ENCODE measurements at regions not wholly inside any gene's neighbourhood (a gene's known extent, or its start where the extent isn't known, plus 50 kb on each side); places are given as distances from the start of the nearest gene placed in this dataset.

- ChIA-PET CTCF (no interaction called here), POLR2A (interaction anchor here (0.9 kb wide), 1 partner anchor 459 kb away, joined by 3 read pairs; the partner anchor contains the start of gene FOCAD)
- no peak overlapping the region for H3K27ac Mint-ChIP-seq
- intact Hi-C loops (cut with DNase I, micrococcal nuclease), result no loop called here
- no peaks in the 10 kb centered on the region for H3K36me3 ChIP-seq (ENCODE audit: insufficient read depth, low read length)
- H3K4me3 ChIP-seq (ENCODE audit: low read length), result no peak overlapping the region
- no peak overlapping the region for H3K4me3 Mint-ChIP-seq
- TF ChIP-seq CTCF (IDR thresholded peaks at IDR 0.05), result no peak
- no peaks in the 10 kb centered on the region for H3K27me3 ChIP-seq (ENCODE audit: control insufficient read depth in 1 of 2, insufficient read depth in 2 of 2, low read length in 2 of 2)
- H3K36me3 Mint-ChIP-seq (ENCODE audit: low read depth), result no peaks in the 10 kb centered on the region
- no peak overlapping the region for H3K27ac ChIP-seq (ENCODE audit: low read depth in 1 of 2, low read length in 2 of 2)
- ATAC-seq (ENCODE audit: poor library complexity) (no peak), DNase-seq (no peak)
- H3K4me1 Mint-ChIP-seq (ENCODE audit: low read depth), result peaks cover 19% of the 10 kb centered on the region
- H3K9me3 Mint-ChIP-seq, result no peaks in the 10 kb centered on the region
- no peaks in the 10 kb centered on the region for H3K27me3 Mint-ChIP-seq
- peaks cover 3% of the 10 kb centered on the region for H3K4me1 ChIP-seq (ENCODE audit: insufficient read depth, low read length)
- H3K9me3 ChIP-seq (ENCODE audit: control insufficient read depth in 1 of 2, insufficient read depth in 1 of 2, low read length in 2 of 2), result no peaks in the 10 kb centered on the region
Observed at GRCh38 chr9:20224756-20225155, 397.5 kb downstream of the MLLT3 start.

- H3K27ac ChIP-seq (ENCODE audit: low read depth in 1 of 2, low read length in 2 of 2), result no peak overlapping the region
- ChIA-PET CTCF (no interaction called here), POLR2A (no interaction called here)
- no peak overlapping the region for H3K27ac Mint-ChIP-seq
- DNase-seq, result no peak
- no peaks in the 10 kb centered on the region for H3K27me3 Mint-ChIP-seq
- no peaks in the 10 kb centered on the region for H3K36me3 Mint-ChIP-seq (ENCODE audit: low read depth)
- H3K36me3 ChIP-seq (ENCODE audit: insufficient read depth, low read length), result no peaks in the 10 kb centered on the region
- intact Hi-C loops (cut with DNase I, micrococcal nuclease), result no loop called here
- H3K4me1 Mint-ChIP-seq (ENCODE audit: low read depth), result peaks cover 15% of the 10 kb centered on the region
- peaks cover 3% of the 10 kb centered on the region for H3K4me1 ChIP-seq (ENCODE audit: insufficient read depth, low read length)
- H3K27me3 ChIP-seq (ENCODE audit: control insufficient read depth in 1 of 2, insufficient read depth in 2 of 2, low read length in 2 of 2), result no peaks in the 10 kb centered on the region
- no peak overlapping the region for H3K4me3 ChIP-seq (ENCODE audit: low read length)
- no peak overlapping the region for H3K4me3 Mint-ChIP-seq
- no peaks in the 10 kb centered on the region for H3K9me3 Mint-ChIP-seq
- no peak for ATAC-seq (ENCODE audit: poor library complexity)
- H3K9me3 ChIP-seq (ENCODE audit: control insufficient read depth in 1 of 2, insufficient read depth in 1 of 2, low read length in 2 of 2), result no peaks in the 10 kb centered on the region
- no peak for TF ChIP-seq CTCF (IDR thresholded peaks at IDR 0.05)
Observed at GRCh38 chr9:20220286-20220685, 402.0 kb downstream of the MLLT3 start.

GRCh38 chr9:20219437-20219836 is 402.9 kb downstream of the MLLT3 start:
- no peaks in the 10 kb centered on the region for H3K36me3 Mint-ChIP-seq (ENCODE audit: low read depth)
- peaks cover 10% of the 10 kb centered on the region for H3K4me1 Mint-ChIP-seq (ENCODE audit: low read depth)

More at GRCh38 chr9:20219437-20219836, 402.9 kb downstream of the MLLT3 start:
- Histone ChIP-seq H3K9me3 (ENCODE audit: control insufficient read depth in 1 of 2, insufficient read depth in 1 of 2, low read length in 2 of 2) (no peaks in the 10 kb centered on the region), H3K27me3 (ENCODE audit: control insufficient read depth in 1 of 2, insufficient read depth in 2 of 2, low read length in 2 of 2) (no peaks in the 10 kb centered on the region), H3K4me1 (ENCODE audit: insufficient read depth, low read length) (no peaks in the 10 kb centered on the region), H3K4me3 (ENCODE audit: low read length) (no peak overlapping the region), H3K27ac (ENCODE audit: low read depth in 1 of 2, low read length in 2 of 2) (no peak overlapping the region), H3K36me3 (ENCODE audit: insufficient read depth, low read length) (no peaks in the 10 kb centered on the region)
- H3K27me3 Mint-ChIP-seq, result no peaks in the 10 kb centered on the region
- no peak overlapping the region for H3K4me3 Mint-ChIP-seq
- DNase-seq (no peak), ATAC-seq (ENCODE audit: poor library complexity) (no peak)
- TF ChIP-seq CTCF (IDR thresholded peaks at IDR 0.05), result no peak
- intact Hi-C loops (cut with DNase I, micrococcal nuclease), result no loop called here
- ChIA-PET CTCF (no interaction called here), POLR2A (no interaction called here)
- H3K27ac Mint-ChIP-seq, result no peak overlapping the region
- H3K9me3 Mint-ChIP-seq, result no peaks in the 10 kb centered on the region
